GM15510 (cell line): ENCODE measurements at regions not wholly inside any gene's neighbourhood (a gene's known extent, or its start where the extent isn't known, plus 50 kb on each side); places are given as distances from the start of the nearest gene placed in this dataset.

Source experiments
- POLR2A ChIP-seq: IDR thresholded peaks from 3 replicates; pipeline ENCODE4 v1.6.1; 2011; ENCODE audit warnings: borderline replicate concordance; ENCODE audit not compliant: insufficient read length; ENCODE audit errors: extremely low read depth

- TF ChIP-seq POLR2A, result no peak
Observed at GRCh38 chr9:129326061-129327005, 148.3 kb upstream of the IER5L start.

- TF ChIP-seq POLR2A, result no peak
Observed at GRCh38 chr9:129324808-129325502, 146.9 kb upstream of the IER5L start.

- no peak for TF ChIP-seq POLR2A
Observed at GRCh38 chr9:129323999-129324553, 146.0 kb upstream of the IER5L start.

- no peak for TF ChIP-seq POLR2A
Observed at GRCh38 chr9:129323376-129323998, 145.4 kb upstream of the IER5L start.

- TF ChIP-seq POLR2A, result no peak
Observed at GRCh38 chr9:129322641-129323375, 144.7 kb upstream of the IER5L start.

- TF ChIP-seq POLR2A, result no peak
Observed at GRCh38 chr9:129322022-129322621, 144.1 kb upstream of the IER5L start.

- no peak for TF ChIP-seq POLR2A
Observed at GRCh38 chr9:129321286-129322021, 143.4 kb upstream of the IER5L start.

GRCh38 chr9:129320575-129321285 lies 142.7 kb upstream of the IER5L start:
- no peak for TF ChIP-seq POLR2A

- no peak for TF ChIP-seq POLR2A
Observed at GRCh38 chr9:129319938-129320481, 141.9 kb upstream of the IER5L start.

GRCh38 chr9:129319076-129319937 lies 141.2 kb upstream of the IER5L start:
- no peak for TF ChIP-seq POLR2A
